Liver (tissue), 8 donors: ENCODE measurements at regions not wholly inside any gene's neighbourhood (a gene's known extent, or its start where the extent isn't known, plus 50 kb on each side); places are given as distances from the start of the nearest gene placed in this dataset.

ENCODE experiments used
- DNase-seq: peaks from one replicate; pipeline ENCODE4 v3.0.0-alpha.2; 2017; ENCODE audit warnings: low spot score
- H3K27ac ChIP-seq, 2 donors: one replicate each; pipeline ENCODE4 v1.7.0; 2013; ENCODE audit warnings: inconsistent platforms in 2 of 2, low read length in 2 of 2, control low read depth in 1 of 2, low read depth in 1 of 2, mild to moderate bottlenecking in 1 of 2
- H3K27me3 ChIP-seq, 4 donors: one replicate each; pipeline versions ENCODE4 v1.6.1 to v1.7.0; 2013; ENCODE audit warnings: low read length in 3 of 4, inconsistent platforms in 1 of 4, mild to moderate bottlenecking in 1 of 4, moderate library complexity in 1 of 4; ENCODE audit not compliant: control insufficient read depth in 4 of 4, insufficient read depth in 4 of 4
- H3K36me3 ChIP-seq, 4 donors: one replicate each; pipeline versions ENCODE4 v1.6.1 to v1.7.0; 2013; ENCODE audit warnings: low read length in 3 of 4, mild to moderate bottlenecking in 3 of 4, low read depth in 1 of 4, moderate library complexity in 1 of 4; ENCODE audit not compliant: control insufficient read depth in 4 of 4, insufficient read depth in 3 of 4
- H3K4me1 ChIP-seq, 4 donors: one replicate each; pipeline versions ENCODE4 v1.6.1 to v1.7.0; 2013; ENCODE audit warnings: low read length in 3 of 4, mild to moderate bottlenecking in 3 of 4, moderate library complexity in 1 of 4; ENCODE audit not compliant: control insufficient read depth in 4 of 4, insufficient read depth in 4 of 4
- H3K4me3 ChIP-seq, 3 donors: one replicate each; pipeline versions ENCODE4 v1.6.1 to v1.7.0; 2013; ENCODE audit warnings: low read length in 3 of 3, control low read depth in 1 of 3, low read depth in 1 of 3, mild to moderate bottlenecking in 1 of 3
- H3K9ac ChIP-seq, 2 donors: one replicate each; pipeline ENCODE4 v1.7.0; 2013; ENCODE audit warnings: low read length in 2 of 2, mild to moderate bottlenecking in 2 of 2, moderate library complexity in 2 of 2, control low read depth in 1 of 2, low read depth in 1 of 2
- H3K9me3 ChIP-seq, 4 donors: one replicate each; pipeline versions ENCODE4 v1.6.1 to v1.7.0; 2013; ENCODE audit warnings: low read length in 3 of 4; ENCODE audit not compliant: control insufficient read depth in 4 of 4
- EGR1 ChIP-seq, 2 donors: IDR thresholded peaks; 2 replicates each; pipeline ENCODE4 v1.6.1; 2016 to 2018; ENCODE audit warnings: antibody characterized with exemption in 2 of 2, low read depth in 2 of 2
- FOXA1 ChIP-seq: IDR thresholded peaks from 2 replicates; pipeline ENCODE4 v1.6.1; 2016; ENCODE audit warnings: antibody characterized with exemption
- FOXA2 ChIP-seq: IDR thresholded peaks from 2 replicates; pipeline ENCODE4 v1.6.1; 2016; ENCODE audit warnings: antibody characterized with exemption
- GABPA ChIP-seq, 2 donors: IDR thresholded peaks in 1 of 2; conservative IDR thresholded peaks in 1 of 2; 2 replicates each; pipeline ENCODE4 v1.6.1; 2016; ENCODE audit warnings: antibody characterized with exemption in 2 of 2, mild to moderate bottlenecking in 1 of 2, moderate library complexity in 1 of 2
- HNF4A ChIP-seq, 2 donors: conservative IDR thresholded peaks; 2 replicates each; pipeline ENCODE4 v1.6.1; 2016; ENCODE audit warnings: antibody characterized with exemption in 2 of 2, mild to moderate bottlenecking in 2 of 2
- HNF4G ChIP-seq: IDR thresholded peaks from 2 replicates; pipeline ENCODE4 v1.6.1; 2016; ENCODE audit warnings: antibody characterized with exemption
- JUND ChIP-seq, 2 donors: IDR thresholded peaks; 2 replicates each; pipeline ENCODE4 v1.6.1; 2016; ENCODE audit warnings: antibody characterized with exemption in 2 of 2
- NR2F2 ChIP-seq: IDR thresholded peaks from 2 replicates; pipeline ENCODE4 v1.6.1; 2016; ENCODE audit warnings: antibody characterized with exemption
- RAD21 ChIP-seq, 2 donors: IDR thresholded peaks; 2 replicates each; pipeline ENCODE4 v1.6.1; 2016; ENCODE audit warnings: antibody characterized with exemption in 2 of 2, mild to moderate bottlenecking in 2 of 2
- RXRA ChIP-seq, 2 donors: IDR thresholded peaks; 2 replicates each; pipeline ENCODE4 v1.6.1; 2017 to 2018; ENCODE audit warnings: antibody characterized with exemption in 2 of 2, mild to moderate bottlenecking in 1 of 2
- SP1 ChIP-seq: IDR thresholded peaks from 2 replicates; pipeline ENCODE4 v1.6.1; 2018; ENCODE audit warnings: antibody characterized with exemption, mild to moderate bottlenecking
- TAF1 ChIP-seq: conservative IDR thresholded peaks from 2 replicates; pipeline ENCODE4 v1.6.1; 2016; ENCODE audit warnings: antibody characterized with exemption, mild to moderate bottlenecking
- YY1 ChIP-seq: IDR thresholded peaks from 2 replicates; pipeline ENCODE4 v1.6.1; 2016; ENCODE audit warnings: antibody characterized with exemption, mild to moderate bottlenecking
- WGBS: extraction: QIAGEN DNeasy Blood & Tissue Kit; methylation state at CpG from one replicate; pipeline ENCODE4 v1.1.7; 2013; 5-methylcytosine and 5-hydroxymethylcytosine counted together
- TF ChIP-seq, protein P1 (sequence below): IDR thresholded peaks from 2 replicates; pipeline ENCODE4 v1.6.1; 2016; ENCODE audit warnings: antibody characterized with exemption
- TF ChIP-seq, protein P2 (sequence below): IDR thresholded peaks from 2 replicates; pipeline ENCODE4 v1.6.1; 2016; ENCODE audit warnings: antibody characterized with exemption
- TF ChIP-seq, protein P3 (sequence below): IDR thresholded peaks from 2 replicates; pipeline ENCODE4 v1.6.1; 2016; ENCODE audit warnings: antibody characterized with exemption
- TF ChIP-seq, protein P4 (sequence below): IDR thresholded peaks from 2 replicates; pipeline ENCODE4 v1.6.1; 2016; ENCODE audit warnings: antibody characterized with exemption, mild to moderate bottlenecking
- TF ChIP-seq, protein P5 (sequence below): fragments of 150-350 bp; IDR thresholded peaks from 2 replicates; pipeline ENCODE4 v1.5.1; 2017; ENCODE audit warnings: improper control_type of control experiment, low read depth, low read length; ENCODE audit not compliant: missing input control
- donor health status: healthy.
- donor health status: healthy.
- donor health status: healthy.
- donor health status: healthy.
- donor health status: healthy.

DNA sequence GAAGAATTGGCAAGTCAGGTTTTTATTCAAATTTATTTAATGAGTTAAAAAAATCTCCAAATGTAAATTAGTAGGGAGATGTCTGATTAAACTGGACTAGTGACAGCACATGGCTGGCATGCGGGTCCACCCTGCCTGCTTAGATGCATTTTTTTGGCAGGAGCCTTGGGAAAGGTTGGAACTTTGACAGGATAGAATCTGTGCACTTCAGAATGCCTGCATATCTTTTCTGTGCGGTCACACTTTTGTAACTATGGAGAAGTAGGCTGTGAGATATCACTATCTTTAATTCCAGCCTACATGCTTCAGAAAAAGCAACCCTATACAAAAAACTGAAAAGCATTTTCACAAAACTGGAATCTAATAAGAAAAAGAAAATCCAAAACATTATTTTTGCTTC is 317.8 kb downstream of the MBD2 start:
- WGBS = 78% methylated on average over 2 of the region's 2 CpGs
- Histone ChIP-seq H3K36me3 (no peaks in the 10 kb centered on the region), H3K4me3 (no peak overlapping the region), H3K9ac (no peak overlapping the region), H3K27me3 (peaks cover 0 to 9% (median 0%) of the 10 kb centered on the region in 4 donors), H3K4me1 (no peaks in the 10 kb centered on the region), H3K27ac (no peak overlapping the region), H3K9me3 (no peaks in the 10 kb centered on the region)
- no peak for DNase-seq
- TF ChIP-seq RXRA (IDR thresholded peaks at IDR 0.05) (no peak), TAF1 (no peak), SP1 (no peak), HNF4A (conservative IDR thresholded peaks at IDR 0.05) (no peak), YY1 (no peak), EGR1 (IDR thresholded peaks at IDR 0.05; ENCODE audit: low read depth in 2 of 2) (no peak), HNF4G (no peak), FOXA2 (no peak), RAD21 (IDR thresholded peaks at IDR 0.05) (no peak), FOXA1 (no peak)
- TF ChIP-seq, protein P1, sequence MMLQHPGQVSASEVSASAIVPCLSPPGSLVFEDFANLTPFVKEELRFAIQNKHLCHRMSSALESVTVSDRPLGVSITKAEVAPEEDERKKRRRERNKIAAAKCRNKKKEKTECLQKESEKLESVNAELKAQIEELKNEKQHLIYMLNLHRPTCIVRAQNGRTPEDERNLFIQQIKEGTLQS = no peak
- TF ChIP-seq, protein P2, sequence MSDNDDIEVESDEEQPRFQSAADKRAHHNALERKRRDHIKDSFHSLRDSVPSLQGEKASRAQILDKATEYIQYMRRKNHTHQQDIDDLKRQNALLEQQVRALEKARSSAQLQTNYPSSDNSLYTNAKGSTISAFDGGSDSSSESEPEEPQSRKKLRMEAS = no peak

DNA sequence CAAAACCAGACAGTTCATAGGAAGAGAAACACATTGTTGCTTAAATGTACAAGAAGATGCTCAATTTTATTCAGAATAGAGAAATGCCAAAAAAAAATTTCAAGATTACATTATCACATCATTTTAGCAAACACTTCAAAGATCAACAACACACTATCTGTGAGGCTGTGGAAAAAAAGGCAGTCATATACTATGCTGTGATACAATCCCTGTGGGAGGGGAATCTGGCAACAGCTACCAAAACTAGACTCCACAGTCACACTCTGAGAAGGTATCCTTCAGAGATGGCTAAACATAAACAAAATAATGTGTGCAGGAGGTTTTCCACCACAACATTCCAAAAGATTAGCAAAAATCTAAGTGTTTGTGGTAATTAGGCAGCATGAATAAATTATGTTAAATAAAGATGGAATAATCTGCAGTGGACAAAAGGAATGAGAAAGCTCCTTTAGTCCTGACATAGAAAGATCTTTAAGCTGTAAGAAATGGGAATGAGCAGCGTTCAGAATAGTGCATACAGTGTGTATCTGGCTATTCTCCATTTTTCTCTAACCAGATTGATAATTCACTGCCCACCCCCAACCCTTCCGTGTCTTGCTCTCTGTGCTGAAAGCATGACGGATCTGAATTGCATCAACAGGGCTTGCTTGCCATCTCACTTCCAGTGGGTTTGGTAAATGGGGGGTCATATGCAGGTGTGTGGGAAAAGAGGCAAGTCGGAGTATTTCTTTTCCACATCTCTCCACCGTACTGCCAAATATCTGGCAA is 329.6 kb downstream of the MBD2 start:
- DNase-seq = no peak
- peak overlapping the region in 1 of 2 donors; percentile 16 for H3K9ac ChIP-seq
- H3K4me1 ChIP-seq = no peaks in the 10 kb centered on the region
- H3K36me3 ChIP-seq = no peaks in the 10 kb centered on the region
- no peaks in the 10 kb centered on the region for H3K27me3 ChIP-seq
- no peak for TF ChIP-seq FOXA2
- TF ChIP-seq NR2F2 = no peak
- TF ChIP-seq, protein P3, sequence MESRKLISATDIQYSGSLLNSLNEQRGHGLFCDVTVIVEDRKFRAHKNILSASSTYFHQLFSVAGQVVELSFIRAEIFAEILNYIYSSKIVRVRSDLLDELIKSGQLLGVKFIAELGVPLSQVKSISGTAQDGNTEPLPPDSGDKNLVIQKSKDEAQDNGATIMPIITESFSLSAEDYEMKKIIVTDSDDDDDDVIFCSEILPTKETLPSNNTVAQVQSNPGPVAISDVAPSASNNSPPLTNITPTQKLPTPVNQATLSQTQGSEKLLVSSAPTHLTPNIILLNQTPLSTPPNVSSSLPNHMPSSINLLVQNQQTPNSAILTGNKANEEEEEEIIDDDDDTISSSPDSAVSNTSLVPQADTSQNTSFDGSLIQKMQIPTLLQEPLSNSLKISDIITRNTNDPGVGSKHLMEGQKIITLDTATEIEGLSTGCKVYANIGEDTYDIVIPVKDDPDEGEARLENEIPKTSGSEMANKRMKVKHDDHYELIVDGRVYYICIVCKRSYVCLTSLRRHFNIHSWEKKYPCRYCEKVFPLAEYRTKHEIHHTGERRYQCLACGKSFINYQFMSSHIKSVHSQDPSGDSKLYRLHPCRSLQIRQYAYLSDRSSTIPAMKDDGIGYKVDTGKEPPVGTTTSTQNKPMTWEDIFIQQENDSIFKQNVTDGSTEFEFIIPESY = no peak
- TF ChIP-seq GABPA (IDR thresholded peaks at IDR 0.05 in 1 of 2, conservative IDR thresholded peaks at IDR 0.05 in 1 of 2) = no peak
- TF ChIP-seq HNF4G = no peak
- TF ChIP-seq YY1 = no peak
- TF ChIP-seq, protein P4, sequence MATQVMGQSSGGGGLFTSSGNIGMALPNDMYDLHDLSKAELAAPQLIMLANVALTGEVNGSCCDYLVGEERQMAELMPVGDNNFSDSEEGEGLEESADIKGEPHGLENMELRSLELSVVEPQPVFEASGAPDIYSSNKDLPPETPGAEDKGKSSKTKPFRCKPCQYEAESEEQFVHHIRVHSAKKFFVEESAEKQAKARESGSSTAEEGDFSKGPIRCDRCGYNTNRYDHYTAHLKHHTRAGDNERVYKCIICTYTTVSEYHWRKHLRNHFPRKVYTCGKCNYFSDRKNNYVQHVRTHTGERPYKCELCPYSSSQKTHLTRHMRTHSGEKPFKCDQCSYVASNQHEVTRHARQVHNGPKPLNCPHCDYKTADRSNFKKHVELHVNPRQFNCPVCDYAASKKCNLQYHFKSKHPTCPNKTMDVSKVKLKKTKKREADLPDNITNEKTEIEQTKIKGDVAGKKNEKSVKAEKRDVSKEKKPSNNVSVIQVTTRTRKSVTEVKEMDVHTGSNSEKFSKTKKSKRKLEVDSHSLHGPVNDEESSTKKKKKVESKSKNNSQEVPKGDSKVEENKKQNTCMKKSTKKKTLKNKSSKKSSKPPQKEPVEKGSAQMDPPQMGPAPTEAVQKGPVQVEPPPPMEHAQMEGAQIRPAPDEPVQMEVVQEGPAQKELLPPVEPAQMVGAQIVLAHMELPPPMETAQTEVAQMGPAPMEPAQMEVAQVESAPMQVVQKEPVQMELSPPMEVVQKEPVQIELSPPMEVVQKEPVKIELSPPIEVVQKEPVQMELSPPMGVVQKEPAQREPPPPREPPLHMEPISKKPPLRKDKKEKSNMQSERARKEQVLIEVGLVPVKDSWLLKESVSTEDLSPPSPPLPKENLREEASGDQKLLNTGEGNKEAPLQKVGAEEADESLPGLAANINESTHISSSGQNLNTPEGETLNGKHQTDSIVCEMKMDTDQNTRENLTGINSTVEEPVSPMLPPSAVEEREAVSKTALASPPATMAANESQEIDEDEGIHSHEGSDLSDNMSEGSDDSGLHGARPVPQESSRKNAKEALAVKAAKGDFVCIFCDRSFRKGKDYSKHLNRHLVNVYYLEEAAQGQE = no peak
- TF ChIP-seq RAD21 (IDR thresholded peaks at IDR 0.05) = no peak
- TF ChIP-seq, protein P2 = no peak
- TF ChIP-seq, protein P5, sequence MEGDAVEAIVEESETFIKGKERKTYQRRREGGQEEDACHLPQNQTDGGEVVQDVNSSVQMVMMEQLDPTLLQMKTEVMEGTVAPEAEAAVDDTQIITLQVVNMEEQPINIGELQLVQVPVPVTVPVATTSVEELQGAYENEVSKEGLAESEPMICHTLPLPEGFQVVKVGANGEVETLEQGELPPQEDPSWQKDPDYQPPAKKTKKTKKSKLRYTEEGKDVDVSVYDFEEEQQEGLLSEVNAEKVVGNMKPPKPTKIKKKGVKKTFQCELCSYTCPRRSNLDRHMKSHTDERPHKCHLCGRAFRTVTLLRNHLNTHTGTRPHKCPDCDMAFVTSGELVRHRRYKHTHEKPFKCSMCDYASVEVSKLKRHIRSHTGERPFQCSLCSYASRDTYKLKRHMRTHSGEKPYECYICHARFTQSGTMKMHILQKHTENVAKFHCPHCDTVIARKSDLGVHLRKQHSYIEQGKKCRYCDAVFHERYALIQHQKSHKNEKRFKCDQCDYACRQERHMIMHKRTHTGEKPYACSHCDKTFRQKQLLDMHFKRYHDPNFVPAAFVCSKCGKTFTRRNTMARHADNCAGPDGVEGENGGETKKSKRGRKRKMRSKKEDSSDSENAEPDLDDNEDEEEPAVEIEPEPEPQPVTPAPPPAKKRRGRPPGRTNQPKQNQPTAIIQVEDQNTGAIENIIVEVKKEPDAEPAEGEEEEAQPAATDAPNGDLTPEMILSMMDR = no peak
- TF ChIP-seq EGR1 (IDR thresholded peaks at IDR 0.05; ENCODE audit: low read depth in 2 of 2) = no peak
- TF ChIP-seq JUND (IDR thresholded peaks at IDR 0.05) = no peak
- no peak for TF ChIP-seq SP1
- TF ChIP-seq, protein P1 = no peak
- H3K27ac ChIP-seq = no peak overlapping the region
- no peaks in the 10 kb centered on the region for H3K9me3 ChIP-seq
- no peak overlapping the region for H3K4me3 ChIP-seq
- WGBS = 68% methylated on average over 5 of the region's 5 CpGs
